Sigmoid colon (tissue), 6 donors: ENCODE measurements at regions not wholly inside any gene's neighbourhood (a gene's known extent, or its start where the extent isn't known, plus 50 kb on each side); places are given as distances from the start of the nearest gene placed in this dataset.

ENCODE experiments used
- DNase-seq: peaks from one replicate; pipeline ENCODE4 v3.0.0-alpha.2; 2019
- H3K27ac ChIP-seq, 4 donors: fragments of 200-600 bp; sonication (generic); one replicate each; pipeline ENCODE4 v1.5.1; 2016 to 2019; ENCODE audit warnings: mild to moderate bottlenecking in 1 of 4
- H3K27me3 ChIP-seq, 3 donors: fragments of 200-600 bp; sonication (generic); one replicate each; pipeline ENCODE4 v1.5.1; 2019; ENCODE audit warnings: mild to moderate bottlenecking in 1 of 3
- H3K36me3 ChIP-seq, 4 donors: fragments of 200-600 bp; sonication (generic); one replicate each; pipeline ENCODE4 v1.5.1; 2016 to 2019
- H3K4me1 ChIP-seq, 4 donors: fragments of 200-600 bp; sonication (generic); one replicate each; pipeline ENCODE4 v1.5.1; 2017 to 2019
- H3K4me3 ChIP-seq, 4 donors: fragments of 200-600 bp; sonication (generic); one replicate each; pipeline ENCODE4 v1.5.1; 2017 to 2019; ENCODE audit warnings: mild to moderate bottlenecking in 2 of 4, moderate library complexity in 1 of 4
- H3K9me3 ChIP-seq, 4 donors: fragments of 200-600 bp in 3 of 4; sonication (generic) in 3 of 4; one replicate each; pipeline versions ENCODE4 v1.5.1 to v1.6.1; 2013 to 2019
- EP300 ChIP-seq, 4 donors: sonication (generic); formaldehyde crosslinking; IDR thresholded peaks; one replicate each; pipeline ENCODE4 v1.6.1; 2017; ENCODE audit warnings: antibody characterized with exemption in 4 of 4
- POLR2A ChIP-seq, 2 donors: fragments of 450-650 bp; IDR thresholded peaks; one replicate each; pipeline ENCODE4 v1.6.1; 2016; ENCODE audit warnings: antibody characterized with exemption in 2 of 2, mild to moderate bottlenecking in 2 of 2, moderate library complexity in 2 of 2
- POLR2AphosphoS5 ChIP-seq, 4 donors: sonication (generic); formaldehyde crosslinking; IDR thresholded peaks; one replicate each; pipeline ENCODE4 v1.6.1; 2017; ENCODE audit warnings: antibody characterized with exemption in 4 of 4
- WGBS, 2 donors: extraction: QIAGEN DNeasy Blood & Tissue Kit; methylation state at CpG; one replicate each; pipeline ENCODE4 v1.1.7; 2013; 5-methylcytosine and 5-hydroxymethylcytosine counted together
- intact Hi-C: fragments of 100-400 bp; cut with DNase I; formaldehyde crosslinking; loops from one replicate; pipeline ENCODE4 v1.15.1; 2023
- TF ChIP-seq, protein P1 (sequence below), 4 experiments: fragments of 450-650 bp in 3 of 4; fragments of 200-600 bp in 1 of 4; IDR thresholded peaks; one replicate each; pipeline ENCODE4 v1.5.1; 2016 to 2019; ENCODE audit warnings: antibody characterized with exemption in 4 of 4, mild to moderate bottlenecking in 3 of 4, moderate library complexity in 2 of 4
- donor health status: healthy with polysubstance abuse.
- donor health status: healthy.

DNA sequence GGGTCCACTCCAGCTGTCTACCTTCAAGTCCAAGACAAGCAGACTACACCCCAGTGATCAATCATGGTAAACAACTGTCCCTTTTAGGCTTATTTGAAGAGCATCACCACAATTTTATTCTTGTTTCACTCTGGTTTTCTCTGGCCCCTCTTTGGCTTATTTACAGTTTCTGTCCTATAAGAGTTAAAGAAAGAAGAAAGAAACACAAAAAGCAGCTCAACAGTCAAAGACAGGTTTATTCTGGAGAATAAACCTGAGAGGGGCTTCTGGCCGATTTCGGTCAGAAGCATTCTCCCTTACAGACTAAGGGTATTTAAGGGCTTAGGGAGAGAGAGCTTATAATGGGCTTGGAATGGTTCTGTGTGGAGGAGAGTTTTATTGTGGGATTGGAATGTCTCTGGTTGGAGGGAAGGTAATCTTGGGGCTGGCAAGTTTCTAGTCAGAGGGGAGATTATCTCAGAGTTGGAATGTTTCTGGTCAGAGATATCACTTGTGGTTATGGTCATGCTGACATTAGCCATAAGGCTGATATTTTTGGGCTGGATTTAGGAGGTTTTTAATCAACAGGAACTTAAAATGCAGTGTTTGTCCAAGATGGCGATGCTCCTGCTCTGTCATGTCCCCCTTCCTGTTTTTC, 161.0 kb downstream of the URB2 start:
- H3K4me1 ChIP-seq: no peaks in the 10 kb centered on the region
- no peak overlapping the region for H3K27ac ChIP-seq
- TF ChIP-seq EP300 (IDR thresholded peaks at IDR 0.05): no peak
- no peak overlapping the region for H3K4me3 ChIP-seq
- no peaks in the 10 kb centered on the region for H3K36me3 ChIP-seq
- DNase-seq: no peak
- no peaks in the 10 kb centered on the region for H3K27me3 ChIP-seq
- WGBS, 2 donors: 95 to 96% methylated on average over 3 of the region's 3 CpGs
- peaks cover 0 to 2% (median 0%) of the 10 kb centered on the region in 4 donors for H3K9me3 ChIP-seq
- intact Hi-C loops: no loop called here

DNA sequence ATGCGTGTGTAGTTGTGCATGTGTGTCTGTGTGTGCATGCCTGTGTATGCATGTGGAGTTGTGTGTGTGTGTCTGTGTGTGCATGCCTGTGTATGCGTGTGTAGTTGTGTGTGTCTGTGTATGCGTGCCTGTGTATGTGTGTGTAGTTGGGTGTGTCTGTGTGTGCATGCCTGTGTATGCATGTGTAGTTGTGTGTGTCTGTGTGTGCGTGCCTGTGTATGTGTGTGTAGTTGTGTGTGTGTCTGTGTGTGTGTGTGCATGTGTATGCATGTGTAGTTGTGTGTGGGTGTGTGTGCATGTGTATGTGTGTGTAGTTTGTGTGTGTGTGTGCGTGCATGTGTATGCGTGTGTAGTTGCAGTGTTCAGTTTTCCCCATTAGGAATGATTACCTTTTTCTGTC, 162.0 kb downstream of the URB2 start:
- intact Hi-C loops: no loop called here
- DNase-seq: no peak
- H3K27ac ChIP-seq: no peak overlapping the region
- H3K4me1 ChIP-seq: no peaks in the 10 kb centered on the region
- no peak overlapping the region for H3K4me3 ChIP-seq
- H3K27me3 ChIP-seq: no peaks in the 10 kb centered on the region
- 91 to 97% methylated on average over 6 of the region's 6 CpGs for WGBS, 2 donors
- peaks cover 0 to 2% (median 0%) of the 10 kb centered on the region in 4 donors for H3K9me3 ChIP-seq
- no peaks in the 10 kb centered on the region for H3K36me3 ChIP-seq
- no peak for TF ChIP-seq POLR2AphosphoS5 (IDR thresholded peaks at IDR 0.05)
- no peak for TF ChIP-seq EP300 (IDR thresholded peaks at IDR 0.05)
- TF ChIP-seq POLR2A (IDR thresholded peaks at IDR 0.05): no peak
- TF ChIP-seq, protein P1, sequence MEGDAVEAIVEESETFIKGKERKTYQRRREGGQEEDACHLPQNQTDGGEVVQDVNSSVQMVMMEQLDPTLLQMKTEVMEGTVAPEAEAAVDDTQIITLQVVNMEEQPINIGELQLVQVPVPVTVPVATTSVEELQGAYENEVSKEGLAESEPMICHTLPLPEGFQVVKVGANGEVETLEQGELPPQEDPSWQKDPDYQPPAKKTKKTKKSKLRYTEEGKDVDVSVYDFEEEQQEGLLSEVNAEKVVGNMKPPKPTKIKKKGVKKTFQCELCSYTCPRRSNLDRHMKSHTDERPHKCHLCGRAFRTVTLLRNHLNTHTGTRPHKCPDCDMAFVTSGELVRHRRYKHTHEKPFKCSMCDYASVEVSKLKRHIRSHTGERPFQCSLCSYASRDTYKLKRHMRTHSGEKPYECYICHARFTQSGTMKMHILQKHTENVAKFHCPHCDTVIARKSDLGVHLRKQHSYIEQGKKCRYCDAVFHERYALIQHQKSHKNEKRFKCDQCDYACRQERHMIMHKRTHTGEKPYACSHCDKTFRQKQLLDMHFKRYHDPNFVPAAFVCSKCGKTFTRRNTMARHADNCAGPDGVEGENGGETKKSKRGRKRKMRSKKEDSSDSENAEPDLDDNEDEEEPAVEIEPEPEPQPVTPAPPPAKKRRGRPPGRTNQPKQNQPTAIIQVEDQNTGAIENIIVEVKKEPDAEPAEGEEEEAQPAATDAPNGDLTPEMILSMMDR (IDR thresholded peaks at IDR 0.05): no peak

DNA sequence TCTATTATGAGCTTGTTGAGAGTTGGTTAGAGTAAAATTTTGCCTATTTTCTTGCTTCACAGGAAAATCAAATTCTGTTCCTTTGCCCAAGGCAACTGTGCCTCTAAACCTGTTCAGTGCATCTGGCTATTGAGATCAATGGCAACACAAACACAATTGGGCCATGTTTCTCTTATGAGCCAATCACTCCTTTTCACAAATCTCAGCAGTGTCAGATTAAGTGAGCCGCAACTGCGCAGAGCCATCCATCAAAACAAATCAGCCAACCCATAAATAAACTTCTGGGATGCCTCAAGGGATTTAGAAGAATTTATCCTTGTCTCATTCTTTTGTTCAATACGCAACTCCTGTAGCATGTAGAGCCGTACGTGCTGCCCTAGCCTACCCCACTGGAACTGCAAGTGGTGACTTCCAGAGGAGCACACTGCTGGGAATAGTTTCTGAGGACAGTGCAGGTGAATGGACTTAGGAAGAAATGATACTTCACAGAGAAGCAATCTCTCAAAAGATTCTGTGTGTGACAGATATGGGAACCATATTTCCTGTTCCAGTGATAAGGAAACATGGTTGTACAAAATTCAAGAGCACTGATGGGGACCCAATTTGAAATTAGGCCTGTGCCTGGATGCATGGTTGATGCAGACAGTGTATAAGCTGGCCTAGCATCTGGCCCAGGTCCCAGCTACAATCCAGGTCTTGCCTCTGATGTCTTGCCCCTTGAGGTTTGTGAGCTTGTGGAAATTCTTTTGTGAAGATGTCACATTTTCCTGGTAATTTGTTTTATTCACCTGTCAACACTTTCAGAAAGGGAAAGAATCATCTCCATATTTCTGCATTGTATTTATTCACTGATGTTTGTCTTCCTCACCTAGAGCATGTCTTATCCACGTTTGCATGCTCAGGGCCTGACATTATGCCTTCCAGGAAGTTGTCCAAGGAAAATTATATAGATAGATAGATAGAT, 166.2 kb downstream of the URB2 start:
- no peaks in the 10 kb centered on the region for H3K4me1 ChIP-seq

DNA sequence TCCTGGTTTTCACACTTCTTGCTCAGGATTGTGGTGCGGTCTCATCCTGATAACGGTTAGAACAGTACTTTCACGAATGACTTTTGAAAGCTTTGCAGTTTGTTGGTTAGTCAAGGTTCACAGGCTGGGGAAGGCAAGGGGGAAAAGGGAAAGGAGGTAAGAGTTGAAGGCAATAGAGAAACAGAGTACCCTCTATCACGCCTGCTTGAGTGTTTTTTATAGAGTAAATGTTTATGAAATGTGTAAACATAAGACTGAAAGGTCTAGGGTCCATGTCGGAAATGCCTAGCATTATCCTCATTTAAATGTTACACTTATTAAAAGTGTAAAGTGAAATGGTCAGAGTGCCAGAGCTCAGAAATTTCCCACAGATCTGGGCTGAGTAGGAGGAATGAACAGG, 167.4 kb downstream of the URB2 start:
- H3K36me3 ChIP-seq: no peaks in the 10 kb centered on the region
- intact Hi-C loops: no loop called here
- no peaks in the 10 kb centered on the region for H3K4me1 ChIP-seq
- no peak overlapping the region for H3K27ac ChIP-seq
- H3K4me3 ChIP-seq: no peak overlapping the region
- WGBS, 2 donors: 8 to 56% methylated on average over 5 of the region's 5 CpGs
- no peak for DNase-seq
- peaks cover 0 to 2% (median 0%) of the 10 kb centered on the region in 4 donors for H3K9me3 ChIP-seq
- no peaks in the 10 kb centered on the region for H3K27me3 ChIP-seq
- no peak for TF ChIP-seq POLR2AphosphoS5 (IDR thresholded peaks at IDR 0.05)
- no peak for TF ChIP-seq EP300 (IDR thresholded peaks at IDR 0.05)
- no peak for TF ChIP-seq POLR2A (IDR thresholded peaks at IDR 0.05)
- TF ChIP-seq, protein P1 (IDR thresholded peaks at IDR 0.05): no peak

More for the DNA sequence above, 166.2 kb downstream of the URB2 start:
- peaks cover 0 to 2% (median 0%) of the 10 kb centered on the region in 4 donors for H3K9me3 ChIP-seq
- H3K27ac ChIP-seq: no peak overlapping the region
- intact Hi-C loops: no loop called here
- no peaks in the 10 kb centered on the region for H3K36me3 ChIP-seq
- WGBS, 2 donors: 83% methylated on average over 6 of the region's 6 CpGs
- no peak overlapping the region for H3K4me3 ChIP-seq
- TF ChIP-seq POLR2AphosphoS5 (IDR thresholded peaks at IDR 0.05) (no peak), EP300 (IDR thresholded peaks at IDR 0.05) (no peak), POLR2A (IDR thresholded peaks at IDR 0.05) (no peak)
- TF ChIP-seq, protein P1 (IDR thresholded peaks at IDR 0.05): no peak
- H3K27me3 ChIP-seq: no peaks in the 10 kb centered on the region
- DNase-seq: no peak

DNA sequence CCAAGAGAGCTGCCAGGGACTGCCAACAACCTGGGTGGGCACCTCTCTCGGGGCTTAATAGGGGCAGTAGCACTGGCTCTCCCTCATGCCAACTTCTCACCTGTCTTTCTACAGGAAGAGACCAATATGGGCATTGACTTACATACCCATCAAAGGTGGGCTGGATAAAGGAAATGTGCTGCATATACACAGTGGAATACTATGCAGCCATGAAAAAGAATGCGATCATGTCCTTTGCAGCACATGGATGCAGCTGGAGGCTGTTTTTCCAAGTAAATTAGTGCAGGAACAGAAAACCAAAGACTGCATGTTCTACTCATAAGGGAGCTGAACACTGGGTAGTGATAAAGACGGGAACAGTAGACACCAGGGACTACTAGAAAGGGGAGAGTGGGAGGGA, 172.5 kb downstream of the URB2 start:
- 96 to 99% methylated on average over 3 of the region's 3 CpGs for WGBS, 2 donors
- Histone ChIP-seq H3K4me1 (no peaks in the 10 kb centered on the region), H3K27me3 (no peaks in the 10 kb centered on the region), H3K9me3 (no peaks in the 10 kb centered on the region), H3K4me3 (no peak overlapping the region), H3K36me3 (no peaks in the 10 kb centered on the region), H3K27ac (no peak overlapping the region)
- TF ChIP-seq POLR2AphosphoS5 (IDR thresholded peaks at IDR 0.05) (no peak), POLR2A (IDR thresholded peaks at IDR 0.05) (no peak), EP300 (IDR thresholded peaks at IDR 0.05) (no peak)
- TF ChIP-seq, protein P1 (IDR thresholded peaks at IDR 0.05): no peak
- no peak for DNase-seq
- intact Hi-C loops: no loop called here
